ENCODE measurements at regions not wholly inside any gene's neighbourhood (a gene's known extent, or its start where the extent isn't known, plus 50 kb on each side); places are given as distances from the start of the nearest gene placed in this dataset.
A peak's percentile ranks its signal among the peaks of the same experiment; 100 is the strongest.
"Not testable (repeated sequence)": the region's sequence is repeated elsewhere in the genome, so short reads cannot be mapped to it uniquely, and the experiment has no call there.

DNA sequence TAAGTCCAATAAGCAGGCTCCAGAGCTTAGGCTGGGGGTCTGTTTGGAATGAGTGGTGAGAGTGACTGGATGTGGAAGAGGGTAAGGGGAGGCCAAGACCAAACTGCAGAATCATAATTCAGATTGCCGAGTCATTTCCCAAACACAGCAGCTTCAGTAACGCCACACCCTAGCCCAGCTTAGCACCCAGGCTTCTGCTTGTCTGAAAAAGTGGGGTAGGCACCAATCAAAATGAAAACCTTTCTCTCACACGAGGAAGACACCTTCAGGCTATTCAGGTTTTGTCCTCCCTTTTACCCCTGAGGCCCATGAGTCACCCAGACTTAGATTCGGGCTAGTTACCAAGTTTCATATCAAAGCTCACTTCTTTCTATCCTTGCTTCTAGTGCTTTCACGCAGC is 306.1 kb downstream of the DAD1 start:
- BruUV-seq (replicated peaks), result no TSS peak
- POLR2A ChIA-PET (ENCODE audit: unreplicated experiment), result no interaction called here
- 0 out of 2 replicates have a peak overlapping the region, but pooled peaks have one; percentile 6 for H2AFZ ChIP-seq (ENCODE audit: low read length)
- H4K20me1 ChIP-seq (ENCODE audit: low read length), result no peaks in the 10 kb centered on the region
- ATAC-seq (no peak; the same call in 1 of the 2 replicates), DNase-seq (peak; percentile 50)
- H3F3A ChIP-seq (ENCODE audit: low read length, unreplicated experiment), result no peaks in the 10 kb centered on the region
- H3K9me2 ChIP-seq (replicated peaks; ENCODE audit: low read length), result no peaks in the 10 kb centered on the region
- CTCF ChIA-PET, result no interaction called here
- TF ChIP-seq EZH2phosphoT487 (IDR thresholded peaks at IDR 0.05; ENCODE audit: borderline replicate concordance, low read length) (no peak), EZH2 (IDR thresholded peaks at IDR 0.05; ENCODE audit: low read length, unreplicated experiment) (no peak)
- TF ChIP-seq, protein P1, sequence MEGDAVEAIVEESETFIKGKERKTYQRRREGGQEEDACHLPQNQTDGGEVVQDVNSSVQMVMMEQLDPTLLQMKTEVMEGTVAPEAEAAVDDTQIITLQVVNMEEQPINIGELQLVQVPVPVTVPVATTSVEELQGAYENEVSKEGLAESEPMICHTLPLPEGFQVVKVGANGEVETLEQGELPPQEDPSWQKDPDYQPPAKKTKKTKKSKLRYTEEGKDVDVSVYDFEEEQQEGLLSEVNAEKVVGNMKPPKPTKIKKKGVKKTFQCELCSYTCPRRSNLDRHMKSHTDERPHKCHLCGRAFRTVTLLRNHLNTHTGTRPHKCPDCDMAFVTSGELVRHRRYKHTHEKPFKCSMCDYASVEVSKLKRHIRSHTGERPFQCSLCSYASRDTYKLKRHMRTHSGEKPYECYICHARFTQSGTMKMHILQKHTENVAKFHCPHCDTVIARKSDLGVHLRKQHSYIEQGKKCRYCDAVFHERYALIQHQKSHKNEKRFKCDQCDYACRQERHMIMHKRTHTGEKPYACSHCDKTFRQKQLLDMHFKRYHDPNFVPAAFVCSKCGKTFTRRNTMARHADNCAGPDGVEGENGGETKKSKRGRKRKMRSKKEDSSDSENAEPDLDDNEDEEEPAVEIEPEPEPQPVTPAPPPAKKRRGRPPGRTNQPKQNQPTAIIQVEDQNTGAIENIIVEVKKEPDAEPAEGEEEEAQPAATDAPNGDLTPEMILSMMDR (conservative IDR thresholded peaks at IDR 0.05; ENCODE audit: low read depth, low read length), result no peak
- no peaks in the 10 kb centered on the region for H3K79me2 ChIP-seq (ENCODE audit: low read length)
- peaks cover 18% of the 10 kb centered on the region for H3K4me1 ChIP-seq (ENCODE audit: insufficient read depth, low read length)
- no peaks in the 10 kb centered on the region for H3K9me3 ChIP-seq (ENCODE audit: low read length)
- no peak overlapping the region for H3K4me3 ChIP-seq (ENCODE audit: low read length)
- intact Hi-C loops (cut with micrococcal nuclease), result no loop called here
- no peak overlapping the region for H3K4me2 ChIP-seq (ENCODE audit: low read length)
- H3K27me3 ChIP-seq (ENCODE audit: low read length), result no peaks in the 10 kb centered on the region
- no peak overlapping the region for H3K9ac ChIP-seq (ENCODE audit: low read length)
- H3K36me3 ChIP-seq (ENCODE audit: low read depth, low read length), result no peaks in the 10 kb centered on the region
- H3K27ac ChIP-seq (ENCODE audit: low read length), result no peak overlapping the region

DNA sequence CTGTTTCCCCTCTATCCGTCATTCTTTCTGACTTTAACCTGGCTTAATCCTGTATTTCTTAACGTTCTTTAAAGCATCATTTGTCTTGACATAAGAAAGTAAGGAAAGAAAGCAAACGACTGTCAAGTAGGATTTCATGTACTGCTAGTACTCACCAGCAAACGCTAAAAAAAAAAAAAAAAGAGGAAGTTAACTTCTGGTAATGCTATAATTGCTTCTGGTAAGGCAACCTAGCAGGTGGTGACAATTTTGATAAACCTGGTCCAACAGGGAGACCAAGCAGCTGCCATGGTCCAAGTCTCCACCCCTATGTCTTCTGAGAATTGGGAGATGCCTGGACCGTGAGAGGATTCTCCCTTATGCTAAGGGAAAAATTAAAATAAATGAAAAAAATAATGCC is 306.6 kb downstream of the DAD1 start:
- no TSS peak for BruUV-seq (replicated peaks)
- H2AFZ ChIP-seq (ENCODE audit: low read length), result no peak overlapping the region
- no peak overlapping the region for H3K9ac ChIP-seq (ENCODE audit: low read length)
- no peaks in the 10 kb centered on the region for H3K27me3 ChIP-seq (ENCODE audit: low read length)
- POLR2A ChIA-PET (ENCODE audit: unreplicated experiment), result no interaction called here
- H3K4me1 ChIP-seq (ENCODE audit: insufficient read depth, low read length), result peaks cover 13% of the 10 kb centered on the region
- no peaks in the 10 kb centered on the region for H3K9me2 ChIP-seq (replicated peaks; ENCODE audit: low read length)
- DNase-seq, result no peak
- no peaks in the 10 kb centered on the region for H3F3A ChIP-seq (ENCODE audit: low read length, unreplicated experiment)
- no peak for TF ChIP-seq EZH2phosphoT487 (IDR thresholded peaks at IDR 0.05; ENCODE audit: borderline replicate concordance, low read length)
- TF ChIP-seq EZH2 (IDR thresholded peaks at IDR 0.05; ENCODE audit: low read length, unreplicated experiment), result no peak
- no peak overlapping the region for H3K4me2 ChIP-seq (ENCODE audit: low read length)
- CTCF ChIA-PET, result no interaction called here
- ATAC-seq, result no peak
- H3K4me3 ChIP-seq (ENCODE audit: low read length), result no peak overlapping the region
- H4K20me1 ChIP-seq (ENCODE audit: low read length), result no peaks in the 10 kb centered on the region
- H3K36me3 ChIP-seq (ENCODE audit: low read depth, low read length), result no peaks in the 10 kb centered on the region
- intact Hi-C loops (cut with micrococcal nuclease), result no loop called here
- H3K27ac ChIP-seq (ENCODE audit: low read length), result no peak overlapping the region
- H3K79me2 ChIP-seq (ENCODE audit: low read length), result no peaks in the 10 kb centered on the region
- no peaks in the 10 kb centered on the region for H3K9me3 ChIP-seq (ENCODE audit: low read length)

DNA sequence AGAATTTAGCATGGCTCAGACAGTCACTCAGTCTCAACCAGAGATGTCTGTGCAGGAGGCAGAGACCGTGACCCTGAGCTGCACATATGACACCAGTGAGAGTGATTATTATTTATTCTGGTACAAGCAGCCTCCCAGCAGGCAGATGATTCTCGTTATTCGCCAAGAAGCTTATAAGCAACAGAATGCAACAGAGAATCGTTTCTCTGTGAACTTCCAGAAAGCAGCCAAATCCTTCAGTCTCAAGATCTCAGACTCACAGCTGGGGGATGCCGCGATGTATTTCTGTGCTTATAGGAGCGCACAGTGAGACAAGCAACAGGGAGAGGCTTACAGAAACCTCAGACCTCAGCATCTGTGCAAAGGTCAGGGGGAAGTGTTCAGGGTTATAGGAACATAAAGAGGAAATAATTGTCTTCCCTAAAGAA is 307.6 kb downstream of the DAD1 start:
- H3K4me2 ChIP-seq (ENCODE audit: low read length); H3K27me3 ChIP-seq (ENCODE audit: low read length); POLR2A ChIA-PET (ENCODE audit: unreplicated experiment); intact Hi-C loops (cut with micrococcal nuclease); H3K4me3 ChIP-seq (ENCODE audit: low read length); H4K20me1 ChIP-seq (ENCODE audit: low read length); H3K36me3 ChIP-seq (ENCODE audit: low read depth, low read length); DNase-seq; H3K79me2 ChIP-seq (ENCODE audit: low read length); H3K9ac ChIP-seq (ENCODE audit: low read length); H3K4me1 ChIP-seq (ENCODE audit: insufficient read depth, low read length); ATAC-seq; H3K27ac ChIP-seq (ENCODE audit: low read length); H3K9me3 ChIP-seq (ENCODE audit: low read length); CTCF ChIA-PET; BruUV-seq (replicated peaks); H3K9me2 ChIP-seq (replicated peaks; ENCODE audit: low read length); H3F3A ChIP-seq (ENCODE audit: low read length, unreplicated experiment); H2AFZ ChIP-seq (ENCODE audit: low read length): not testable (repeated sequence)
